NCI-H460 (cell line): ENCODE measurements at regions not wholly inside any gene's neighbourhood (a gene's known extent, or its start where the extent isn't known, plus 50 kb on each side); places are given as distances from the start of the nearest gene placed in this dataset.
"Not testable (repeated sequence)": the region's sequence is repeated elsewhere in the genome, so short reads cannot be mapped to it uniquely, and the experiment has no call there.

ENCODE experiments used
- DNase-seq: peaks from one replicate; pipeline ENCODE4 v3.0.0-alpha.2; 2016; ENCODE audit warnings: low read depth; ENCODE audit errors: extremely low read depth

DNA sequence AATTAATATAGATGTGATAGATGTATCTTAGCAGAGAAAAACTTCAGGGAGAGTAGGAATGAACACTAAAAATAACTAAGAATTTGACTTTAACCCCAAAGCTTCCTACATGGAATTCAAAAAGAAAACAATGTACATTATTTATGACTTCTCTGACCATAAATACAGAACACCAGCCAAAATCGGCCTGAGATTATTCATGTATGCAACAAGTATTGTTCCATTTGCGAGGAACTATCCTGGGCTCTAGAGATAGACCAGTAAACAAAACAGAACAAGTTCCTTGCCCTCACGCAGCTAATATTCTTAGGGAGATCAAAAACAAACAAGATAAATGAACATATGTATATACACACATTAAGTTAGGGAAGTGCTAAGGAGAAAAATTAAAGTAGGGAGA lies 432.3 kb upstream of the SOX5 start:
- no peak for DNase-seq

DNA sequence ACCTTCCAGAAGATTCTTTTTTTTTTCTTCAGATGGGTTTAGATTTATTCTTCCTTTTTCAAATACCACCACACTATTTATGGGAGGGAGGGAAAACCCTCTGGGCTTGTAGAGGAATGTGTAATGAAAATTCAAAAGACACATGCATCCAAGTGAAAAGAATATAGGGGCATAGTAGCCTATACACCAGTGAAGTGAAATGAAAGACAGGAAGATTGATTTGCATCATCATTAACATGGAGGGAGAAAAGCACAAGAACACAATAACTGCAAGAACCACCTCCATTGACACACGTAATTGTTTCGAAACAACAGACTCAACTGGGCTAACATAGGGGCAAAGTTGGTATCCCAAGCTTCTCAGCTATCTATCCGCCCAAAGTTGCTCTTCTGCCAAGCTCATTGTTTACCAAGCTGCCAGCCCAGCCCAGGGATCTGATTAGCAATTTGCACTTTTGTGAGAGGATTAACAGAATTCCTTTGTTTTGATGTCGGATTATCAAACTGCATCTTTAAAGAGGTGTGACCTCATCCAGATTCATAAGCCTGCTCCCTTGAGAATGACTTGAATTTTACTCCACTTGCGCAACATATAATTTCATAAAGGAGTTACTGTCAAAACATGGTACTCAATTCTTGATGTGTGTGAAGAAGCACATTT lies 430.5 kb upstream of the SOX5 start:
- DNase-seq = no peak

GRCh38 chr12:24379433-24379832 lies 430.0 kb upstream of the SOX5 start:
- no peak for DNase-seq

DNA sequence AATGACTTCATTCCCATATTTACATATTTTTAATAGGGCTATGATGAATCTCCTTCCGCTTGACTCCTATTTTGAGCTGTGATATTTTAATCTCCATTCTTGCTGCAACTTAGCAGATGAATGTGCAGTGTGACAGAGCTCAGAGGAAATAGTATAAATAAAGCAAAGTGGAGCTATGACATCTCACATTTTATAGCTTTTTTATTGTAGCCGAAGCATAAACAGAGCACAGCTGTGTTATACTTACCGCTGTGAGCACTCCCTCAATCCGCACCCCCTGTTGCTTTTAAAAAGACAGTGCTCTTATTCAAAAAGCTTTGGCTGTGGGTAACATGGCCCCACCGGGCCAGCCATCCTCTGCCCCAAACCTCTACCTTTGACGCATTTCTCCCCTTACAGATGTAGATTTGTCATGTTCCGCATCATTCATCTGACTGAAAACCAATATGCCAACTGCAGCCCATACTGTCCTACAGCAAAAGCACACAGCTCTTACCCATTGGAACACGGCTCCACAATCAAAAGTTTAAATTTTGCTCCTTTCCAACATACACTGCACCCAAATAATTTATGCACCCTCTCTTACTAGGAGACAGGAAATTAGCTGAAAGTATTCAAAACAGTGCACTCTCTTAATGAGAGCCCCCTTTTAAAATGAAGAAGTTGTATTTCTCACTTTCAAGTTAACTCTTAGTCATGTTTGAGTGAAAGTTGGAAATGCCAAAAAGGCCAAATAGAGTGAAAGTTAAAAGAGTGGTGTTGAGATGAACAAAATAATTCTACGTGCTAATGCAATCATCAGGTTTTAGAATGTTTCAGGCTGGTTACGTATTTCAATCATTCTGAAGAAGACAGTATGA lies 429.3 kb upstream of the SOX5 start:
- no peak for DNase-seq

DNA sequence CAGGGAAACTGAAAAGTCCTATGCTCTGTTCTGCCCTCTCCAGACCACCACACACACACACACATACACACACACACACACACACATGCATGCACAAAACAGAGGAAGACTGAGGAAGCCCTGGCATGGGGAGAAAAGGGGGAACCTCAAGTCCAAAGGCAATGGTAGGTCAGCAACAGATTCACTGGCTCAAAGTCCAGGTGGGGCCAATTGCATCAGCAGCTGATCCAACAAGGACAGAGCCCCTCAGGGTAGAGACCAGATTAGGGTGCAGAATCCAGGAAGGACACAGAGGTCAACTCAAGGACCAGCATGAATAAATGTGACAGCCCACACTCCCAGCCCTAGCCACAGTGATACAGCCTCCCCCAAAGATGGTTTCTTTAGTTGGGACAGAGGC lies 425.0 kb upstream of the SOX5 start:
- DNase-seq = no peak

- DNase-seq = no peak
Measured at GRCh38 chr12:24373004-24373403, 423.5 kb upstream of the SOX5 start.

GRCh38 chr12:24366514-24366913 lies 417.0 kb upstream of the SOX5 start:
- DNase-seq = no peak

DNA sequence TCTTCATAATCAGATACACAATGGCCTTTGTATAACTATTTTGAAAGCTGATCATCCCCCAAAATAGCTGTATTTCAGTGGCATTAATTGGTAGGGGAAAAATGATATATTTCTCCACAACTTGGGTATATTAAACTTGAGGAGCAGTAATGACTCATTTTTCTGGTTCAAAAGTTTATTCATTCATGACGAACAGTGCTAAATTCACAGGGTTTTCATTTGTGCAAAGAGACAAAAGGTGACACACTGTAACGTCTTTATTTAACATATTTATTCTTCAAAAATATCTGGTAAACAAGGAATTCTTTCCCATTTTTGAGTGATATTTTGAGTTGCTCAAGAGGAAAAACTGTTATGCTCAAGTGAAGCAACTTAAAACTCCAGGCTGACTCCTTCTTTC lies 415.5 kb upstream of the SOX5 start:
- no peak for DNase-seq

- no peak for DNase-seq
Measured at GRCh38 chr12:24363177-24363754, 413.8 kb upstream of the SOX5 start.

- no peak for DNase-seq
Measured at GRCh38 chr12:24361877-24362580, 412.6 kb upstream of the SOX5 start.

DNA sequence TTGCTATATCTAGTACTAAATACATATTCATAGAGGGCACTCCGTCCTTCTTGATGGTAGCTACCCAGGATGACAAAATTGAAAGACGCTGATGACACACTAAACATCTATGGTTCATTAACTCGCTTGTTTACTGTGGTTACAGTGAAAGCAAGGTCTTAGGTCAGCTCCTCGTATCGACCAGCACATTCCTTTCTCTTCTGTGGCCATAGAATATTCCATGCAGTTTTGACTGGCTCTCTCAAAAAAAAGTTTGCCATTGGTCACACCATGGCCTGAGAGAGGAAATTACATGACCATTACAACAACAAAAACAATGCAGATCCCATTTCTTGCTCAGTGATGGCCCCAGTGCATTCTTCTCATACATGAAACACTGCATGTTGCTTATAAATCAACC lies 411.4 kb upstream of the SOX5 start:
- DNase-seq = no peak

DNA sequence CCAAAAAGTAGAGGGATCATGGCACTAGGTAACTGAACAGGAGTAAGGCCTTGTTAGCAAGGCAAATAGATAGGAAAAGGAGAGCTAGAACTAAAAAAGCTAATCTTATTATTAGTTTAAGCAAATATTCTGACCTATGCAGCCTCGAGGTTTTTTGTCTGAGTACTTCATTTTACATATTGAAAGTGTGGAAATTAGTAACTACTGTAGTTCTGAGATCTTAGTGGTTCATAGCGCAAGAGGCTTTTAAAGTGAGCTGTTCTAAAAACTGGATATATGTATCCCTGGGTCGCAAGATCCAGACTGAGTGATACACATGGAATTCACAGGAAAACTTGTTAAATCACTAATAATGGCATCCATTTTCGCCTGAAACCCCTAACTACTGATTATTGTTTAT lies 411.0 kb upstream of the SOX5 start:
- no peak for DNase-seq

GRCh38 chr12:24360057-24360456 lies 410.6 kb upstream of the SOX5 start:
- no peak for DNase-seq

GRCh38 chr12:24359418-24359817 lies 409.9 kb upstream of the SOX5 start:
- no peak for DNase-seq

- no peak for DNase-seq
Measured at GRCh38 chr12:24356240-24356804, 406.9 kb upstream of the SOX5 start.

- DNase-seq = no peak
Measured at GRCh38 chr12:24352363-24352762, 402.9 kb upstream of the SOX5 start.

- DNase-seq = no peak
Measured at GRCh38 chr12:24349051-24349799, 399.8 kb upstream of the SOX5 start.

DNA sequence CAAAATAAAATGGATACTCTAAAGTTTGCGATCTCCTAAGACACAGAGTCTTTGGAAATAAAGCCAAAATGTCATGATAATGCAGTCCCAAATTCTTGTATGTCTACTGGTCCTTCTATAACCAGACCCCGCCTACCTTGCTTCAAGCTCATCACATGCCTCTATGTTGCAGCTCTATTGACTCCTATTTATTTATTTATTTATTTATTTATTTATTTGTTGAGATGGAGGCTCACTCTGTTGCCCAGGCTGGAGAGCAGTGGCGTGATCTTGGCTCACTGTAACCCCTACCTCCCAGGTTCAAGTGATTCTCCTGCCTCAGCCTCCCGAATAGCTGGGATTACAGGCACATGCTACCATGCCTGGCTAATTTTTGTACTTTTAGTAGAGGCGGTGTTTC lies 398.7 kb upstream of the SOX5 start:
- not testable (repeated sequence) for DNase-seq

DNA sequence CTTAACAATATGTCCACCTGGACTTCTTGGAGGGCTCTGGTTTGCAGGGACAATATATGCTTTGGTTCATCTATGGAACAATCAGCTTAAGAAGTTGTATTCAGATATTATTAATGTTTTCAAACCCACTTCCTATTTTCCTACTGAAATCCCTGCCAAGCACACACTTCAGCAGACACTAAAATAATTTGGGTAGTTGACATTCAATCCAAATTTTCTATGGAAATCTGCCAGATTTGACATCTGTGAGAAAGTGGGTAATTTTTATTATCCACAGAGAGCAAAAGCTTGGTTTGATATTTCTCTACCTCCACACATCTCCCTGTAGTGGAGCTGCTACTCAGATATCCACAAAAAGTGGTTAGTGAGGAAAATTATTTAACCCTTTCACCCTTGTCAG lies 378.8 kb upstream of the SOX5 start:
- DNase-seq = no peak

DNA sequence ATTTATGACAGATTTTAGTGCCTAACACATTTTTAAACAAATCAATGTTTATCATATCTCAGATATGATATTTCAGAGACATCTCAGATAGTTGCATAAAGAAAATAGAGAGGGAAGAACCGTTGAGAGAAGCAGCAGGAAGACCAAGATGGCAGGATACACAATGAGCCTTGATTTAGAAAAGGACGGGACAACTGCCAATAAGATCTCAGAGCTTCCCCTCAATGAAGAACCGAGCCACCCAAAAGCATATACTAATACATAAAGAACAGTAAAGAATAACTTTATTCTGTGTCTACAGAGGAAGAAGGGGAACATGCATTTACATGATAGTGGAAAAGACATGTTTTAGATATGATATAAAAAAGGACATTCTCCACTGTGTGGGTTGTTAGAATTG lies 375.9 kb upstream of the SOX5 start:
- DNase-seq = no peak
